ENCODE measurements at regions not wholly inside any gene's neighbourhood (a gene's known extent, or its start where the extent isn't known, plus 50 kb on each side); places are given as distances from the start of the nearest gene placed in this dataset.
A peak's percentile ranks its signal among the peaks of the same experiment; 100 is the strongest.

- Histone ChIP-seq H3K4me1 (ENCODE audit: control insufficient read depth in 4 of 4, insufficient read depth in 4 of 4, low read length in 3 of 4) (peaks cover 0 to 15% (median 10%) of the 10 kb centered on the region in 4 donors), H3K9me3 (ENCODE audit: control insufficient read depth in 4 of 4, low read length in 3 of 4) (peaks cover 9 to 17% (median 10%) of the 10 kb centered on the region in 4 donors), H3K4me3 (ENCODE audit: low read depth in 1 of 3, low read length in 3 of 3) (no peak overlapping the region), H3K27me3 (ENCODE audit: control insufficient read depth in 4 of 4, insufficient read depth in 4 of 4, low read length in 3 of 4) (no peaks in the 10 kb centered on the region), H3K9ac (ENCODE audit: low read depth in 1 of 2, low read length in 2 of 2) (no peak overlapping the region), H3K36me3 (ENCODE audit: control insufficient read depth in 4 of 4, insufficient read depth in 3 of 4, low read depth in 1 of 4, low read length in 3 of 4) (peaks cover 0 to 3% (median 0%) of the 10 kb centered on the region in 4 donors), H3K27ac (ENCODE audit: low read depth in 1 of 2, low read length in 2 of 2) (peak overlapping the region in 1 of 2 donors; percentile 18)
- no peak for DNase-seq (ENCODE audit: low spot score)
- TF ChIP-seq HNF4G (IDR thresholded peaks at IDR 0.05) (no peak), EGR1 (IDR thresholded peaks at IDR 0.05; ENCODE audit: low read depth in 2 of 2) (no peak), YY1 (IDR thresholded peaks at IDR 0.05) (no peak), FOXA1 (IDR thresholded peaks at IDR 0.05) (no peak), FOXA2 (IDR thresholded peaks at IDR 0.05) (no peak), RXRA (IDR thresholded peaks at IDR 0.05) (peak in 1 of 2 donors; percentile 54), HNF4A (conservative IDR thresholded peaks at IDR 0.05) (peak in 1 of 2 donors; percentile 57), ZBTB33 (IDR thresholded peaks at IDR 0.05) (no peak), RAD21 (IDR thresholded peaks at IDR 0.05) (peak; percentile 20 to 30), ATF3 (IDR thresholded peaks at IDR 0.05) (peak; percentile 53), REST (IDR thresholded peaks at IDR 0.05) (no peak), JUND (IDR thresholded peaks at IDR 0.05) (peak in 1 of 2 donors; percentile 12)
- 76% methylated on average over 13 of the region's 13 CpGs for WGBS
These were observed 108.7 kb upstream of the INSIG1 start for GRCh38 chr7:155188821-155189581.

- Histone ChIP-seq H3K4me1 (ENCODE audit: control insufficient read depth in 4 of 4, insufficient read depth in 4 of 4, low read length in 3 of 4) (peaks cover 0 to 14% (median 10%) of the 10 kb centered on the region in 4 donors), H3K36me3 (ENCODE audit: control insufficient read depth in 4 of 4, insufficient read depth in 3 of 4, low read depth in 1 of 4, low read length in 3 of 4) (peaks cover 0 to 3% (median 0%) of the 10 kb centered on the region in 4 donors), H3K27ac (ENCODE audit: low read depth in 1 of 2, low read length in 2 of 2) (peak overlapping the region in 1 of 2 donors; percentile 18), H3K9me3 (ENCODE audit: control insufficient read depth in 4 of 4, low read length in 3 of 4) (peaks cover 9 to 17% (median 10%) of the 10 kb centered on the region in 4 donors), H3K27me3 (ENCODE audit: control insufficient read depth in 4 of 4, insufficient read depth in 4 of 4, low read length in 3 of 4) (no peaks in the 10 kb centered on the region), H3K4me3 (ENCODE audit: low read depth in 1 of 3, low read length in 3 of 3) (no peak overlapping the region), H3K9ac (ENCODE audit: low read depth in 1 of 2, low read length in 2 of 2) (no peak overlapping the region)
- DNase-seq (ENCODE audit: low spot score), result no peak
- WGBS, result 82% methylated on average over 13 of the region's 13 CpGs
- no peak for TF ChIP-seq FOXA1 (IDR thresholded peaks at IDR 0.05)
- TF ChIP-seq ZBTB33 (IDR thresholded peaks at IDR 0.05), result no peak
- no peak for TF ChIP-seq HNF4A (conservative IDR thresholded peaks at IDR 0.05)
- no peak for TF ChIP-seq RXRA (IDR thresholded peaks at IDR 0.05)
- TF ChIP-seq TAF1 (conservative IDR thresholded peaks at IDR 0.05), result no peak
- TF ChIP-seq REST (IDR thresholded peaks at IDR 0.05), result no peak
- no peak for TF ChIP-seq CTCF (IDR thresholded peaks at IDR 0.05; ENCODE audit: low read depth, low read length, missing input control)
- TF ChIP-seq MAX (IDR thresholded peaks at IDR 0.05), result no peak
- no peak for TF ChIP-seq YY1 (IDR thresholded peaks at IDR 0.05)
- no peak for TF ChIP-seq HNF4G (IDR thresholded peaks at IDR 0.05)
- TF ChIP-seq NR2F2 (IDR thresholded peaks at IDR 0.05), result no peak
- no peak for TF ChIP-seq ATF3 (IDR thresholded peaks at IDR 0.05)
These were observed 108.1 kb upstream of the INSIG1 start for GRCh38 chr7:155189590-155189989.
